HG02973 (cell line): ENCODE measurements at regions not wholly inside any gene's neighbourhood (a gene's known extent, or its start where the extent isn't known, plus 50 kb on each side); places are given as distances from the start of the nearest gene placed in this dataset.

Source experiments
- ATAC-seq: cut with Tn5 transposase; IDR thresholded peaks from one replicate; pipeline ENCODE4 v1.9.1; 2021; ENCODE audit warnings: moderate library complexity; ENCODE audit not compliant: unreplicated experiment

DNA sequence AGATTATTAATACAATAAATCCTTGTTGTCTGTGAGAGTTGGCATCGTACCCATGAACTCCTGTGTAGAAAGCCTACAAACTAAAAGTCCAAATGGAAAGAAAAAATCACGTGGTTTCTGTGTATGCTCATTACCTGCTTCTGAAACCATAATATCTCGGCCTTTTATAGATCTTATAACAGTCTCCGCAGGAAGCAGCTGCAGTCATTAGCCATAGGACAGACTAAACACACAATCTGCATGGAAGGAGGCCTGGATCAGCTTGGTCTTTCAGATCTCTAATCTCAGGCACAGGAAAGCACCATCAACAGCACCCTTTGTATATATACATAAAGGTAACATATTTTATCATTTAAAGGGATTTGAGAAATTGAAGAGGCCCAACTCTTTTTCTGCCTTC, 508.9 kb upstream of the TCF4 start:
- no peak for ATAC-seq

DNA sequence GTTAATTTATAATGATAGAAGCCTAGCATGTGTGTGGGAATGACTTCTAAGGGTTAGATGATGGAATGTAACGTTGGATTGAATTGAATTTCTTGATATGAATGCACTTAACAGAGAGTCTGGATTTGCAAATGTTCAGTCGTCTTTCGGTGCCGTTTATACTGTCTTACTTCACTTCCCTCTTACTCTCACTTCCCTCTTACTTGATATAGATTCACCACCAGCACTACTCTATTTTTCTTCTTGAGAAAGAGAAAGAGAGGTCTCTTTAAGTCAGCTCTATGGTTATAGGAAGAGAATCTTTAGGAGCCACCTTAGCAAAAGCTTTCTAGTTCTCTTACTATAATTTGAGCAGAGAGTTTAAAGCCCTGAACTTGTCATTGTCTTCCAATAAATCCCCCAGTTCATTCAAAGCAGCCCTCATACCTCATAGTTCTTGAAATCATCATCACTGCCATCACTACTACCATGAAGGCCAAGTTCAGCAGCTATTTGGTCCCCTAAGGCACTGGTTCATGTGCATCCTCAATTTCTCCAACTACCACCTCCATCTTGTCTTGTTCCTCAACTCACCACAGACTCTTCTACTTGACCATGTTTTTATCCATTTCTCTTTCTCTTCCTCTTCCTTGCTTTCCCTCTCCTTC, 501.7 kb upstream of the TCF4 start:
- ATAC-seq, result peak; percentile 62

DNA sequence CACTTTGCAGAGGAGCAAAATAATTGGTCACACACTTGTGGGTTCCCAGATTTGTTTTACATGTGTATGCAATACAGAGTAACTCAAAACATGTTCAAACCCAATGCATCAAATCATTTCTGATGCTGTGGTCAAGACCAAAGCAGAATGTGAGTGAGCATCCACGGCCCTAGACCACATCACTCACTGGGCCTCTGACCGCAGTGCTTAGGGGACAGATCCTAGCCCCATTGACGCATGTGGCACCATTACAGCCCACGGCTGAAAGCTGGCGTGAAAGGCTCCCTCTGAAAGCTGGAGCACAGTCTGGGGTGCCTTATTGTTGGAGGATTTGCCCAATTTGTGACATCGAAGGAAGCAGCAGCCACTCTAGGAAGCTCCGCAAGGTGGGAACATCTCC, 498.8 kb upstream of the TCF4 start:
- no peak for ATAC-seq

DNA sequence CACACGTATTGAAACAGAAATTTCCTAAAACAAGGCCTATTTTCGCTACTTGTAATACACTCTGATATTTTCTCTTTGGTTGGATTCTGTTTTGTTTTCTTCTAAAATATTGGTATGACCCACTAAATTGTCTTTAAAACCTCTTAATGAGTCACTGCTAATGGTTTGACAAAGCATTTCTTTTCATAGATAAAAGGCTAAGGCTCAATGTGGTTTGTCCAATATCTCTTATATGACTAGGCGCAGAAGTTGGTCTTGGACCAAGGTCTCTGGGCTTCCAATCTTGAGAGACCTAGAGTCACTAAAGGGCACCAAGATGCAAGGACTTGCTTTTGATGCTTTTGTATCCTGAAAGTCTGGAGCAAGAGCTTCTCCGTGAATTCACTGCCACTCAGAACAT, 498.2 kb upstream of the TCF4 start:
- ATAC-seq, result no peak

DNA sequence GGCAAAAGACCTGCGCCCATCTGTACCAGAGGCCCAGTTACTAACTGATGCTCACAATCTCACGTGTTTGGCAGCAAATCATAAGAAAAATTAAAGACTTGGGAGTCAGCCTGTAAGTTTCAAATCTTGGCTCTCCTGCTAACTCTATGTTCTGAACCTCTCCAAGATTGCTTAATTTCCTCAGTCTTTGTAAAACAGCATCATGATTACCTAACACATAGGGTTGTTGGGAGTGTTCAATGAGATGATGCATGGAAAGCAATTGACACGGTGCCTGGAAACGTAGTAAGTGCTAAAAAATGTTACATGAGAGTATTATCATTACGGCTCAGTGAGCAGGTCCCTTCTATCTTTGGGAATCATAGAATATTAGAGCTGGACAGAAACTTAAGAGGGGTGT, 497.6 kb upstream of the TCF4 start:
- no peak for ATAC-seq

DNA sequence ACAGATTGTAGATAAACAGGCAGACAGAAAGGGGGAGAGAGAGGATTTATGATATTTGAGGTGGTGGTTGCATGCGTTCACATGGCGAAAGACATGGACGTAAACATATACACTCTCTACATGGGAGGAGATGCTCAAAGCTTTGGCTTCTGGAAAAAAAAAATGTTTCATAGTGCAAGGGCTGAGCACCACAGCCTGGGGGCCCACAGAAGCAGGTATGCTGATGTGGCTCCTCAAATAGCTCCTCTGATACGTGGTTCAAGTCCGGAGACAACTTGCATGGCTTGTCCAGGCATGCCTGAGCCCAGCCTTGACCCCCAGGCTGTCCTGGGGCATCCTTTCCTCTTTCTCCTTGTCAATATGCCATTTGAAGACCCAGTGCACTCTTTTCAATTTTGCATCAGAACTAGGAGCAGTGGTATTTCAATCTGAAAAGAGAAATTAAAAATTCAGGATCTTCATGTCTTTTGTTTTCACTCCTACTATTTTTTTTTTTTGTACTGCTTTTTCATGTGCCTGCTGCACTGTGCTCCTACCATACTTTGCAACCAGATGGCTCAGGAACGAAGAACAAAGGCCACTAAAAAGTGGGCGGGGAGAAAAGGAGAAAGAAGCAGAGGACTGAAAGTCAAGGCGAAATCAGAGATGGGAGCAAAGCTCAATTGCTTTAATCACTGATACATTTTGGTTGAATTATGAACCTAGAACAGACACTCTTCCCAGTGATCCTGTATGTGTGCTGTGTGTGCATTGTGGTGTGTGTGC, 495.7 kb upstream of the TCF4 start:
- ATAC-seq, result no peak

DNA sequence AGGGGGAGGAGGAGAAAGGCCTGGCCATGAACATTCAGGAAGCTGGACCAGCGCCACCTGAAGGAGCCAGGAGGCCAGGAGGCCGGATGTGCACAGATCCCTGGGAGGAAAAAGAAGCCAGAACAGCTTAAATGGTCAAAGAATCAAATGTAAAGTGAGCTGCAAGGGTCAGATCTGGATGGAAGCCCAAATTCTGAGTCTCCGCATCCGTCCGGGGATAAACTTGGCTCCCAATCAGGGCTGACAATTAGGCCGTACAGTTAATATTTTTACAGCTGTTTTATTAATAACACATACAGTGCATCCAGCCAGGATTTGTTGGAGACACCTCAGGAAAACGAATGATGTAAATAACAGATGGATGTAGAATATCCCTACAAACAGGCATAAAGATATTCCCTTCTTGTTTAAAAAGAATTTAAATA, 495.1 kb upstream of the TCF4 start:
- no peak for ATAC-seq

DNA sequence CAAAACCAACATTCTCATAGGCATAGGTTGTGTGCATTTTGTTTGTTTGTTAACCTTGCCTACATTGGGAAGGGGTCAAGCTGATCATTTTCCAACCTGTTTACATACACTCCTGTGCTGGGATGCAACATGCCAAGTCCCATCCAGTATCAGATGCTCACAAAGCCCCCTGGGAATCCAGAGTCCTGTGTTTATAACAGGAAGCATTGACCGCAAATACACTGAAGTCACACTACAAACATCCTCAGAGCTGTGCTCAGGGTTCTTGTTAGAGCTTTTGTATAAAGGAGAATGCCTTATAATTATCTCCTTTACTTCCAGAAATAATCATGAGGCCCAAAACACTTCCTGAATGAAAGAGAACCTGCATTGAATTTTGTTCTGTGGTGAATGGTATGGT, 488.7 kb upstream of the TCF4 start:
- ATAC-seq, result no peak

DNA sequence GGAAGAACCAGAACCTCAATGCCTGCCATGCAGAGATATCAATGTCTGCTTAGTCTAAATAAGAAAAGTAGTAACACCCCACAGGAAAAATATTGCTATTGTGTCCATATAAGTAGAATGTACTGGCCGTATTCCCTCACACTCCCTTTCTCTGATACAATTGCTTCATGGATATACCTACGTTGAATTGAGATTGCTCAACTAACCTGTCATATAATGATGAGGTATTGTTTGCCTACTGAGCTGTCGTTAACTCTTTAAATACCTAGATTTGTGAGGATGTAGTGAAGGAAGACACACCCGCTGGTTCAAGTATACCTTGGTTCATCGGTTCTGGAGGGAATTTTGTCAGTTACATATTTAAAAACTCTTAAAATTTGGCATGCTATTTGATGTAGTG, 480.7 kb upstream of the TCF4 start:
- ATAC-seq, result no peak

DNA sequence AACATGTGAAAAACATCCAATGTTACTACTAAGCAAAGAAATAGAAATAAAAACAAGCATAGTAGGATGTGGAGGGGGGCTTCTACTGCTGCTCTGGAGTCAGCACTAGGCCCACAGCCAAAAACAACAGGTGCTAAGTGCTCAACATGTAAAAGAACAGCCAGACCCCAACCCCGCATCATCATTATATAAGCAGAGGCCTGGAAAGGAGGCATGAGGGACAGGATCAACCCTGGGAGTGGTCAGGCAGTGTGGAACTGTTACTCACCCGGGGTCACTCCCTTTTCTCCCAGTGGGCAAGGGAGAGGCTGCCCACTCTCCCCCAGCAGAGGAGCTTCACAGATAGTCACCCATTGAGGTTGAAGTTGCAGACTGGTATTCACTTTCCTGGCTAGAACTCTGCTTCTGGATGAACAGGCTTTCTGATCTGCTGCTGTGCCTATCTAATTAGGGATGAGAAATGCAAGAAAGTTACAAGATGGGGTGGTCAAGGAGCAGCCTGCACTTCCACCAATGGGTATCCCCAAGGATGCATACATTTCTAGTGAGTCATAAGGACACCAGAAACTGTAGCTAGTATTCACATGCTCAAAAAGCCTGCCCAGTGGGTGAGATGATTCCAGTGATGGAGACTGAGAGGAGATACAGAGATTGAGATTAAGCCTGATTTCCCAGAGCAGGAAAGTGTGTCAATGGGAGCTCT, 480.1 kb upstream of the TCF4 start:
- no peak for ATAC-seq

DNA sequence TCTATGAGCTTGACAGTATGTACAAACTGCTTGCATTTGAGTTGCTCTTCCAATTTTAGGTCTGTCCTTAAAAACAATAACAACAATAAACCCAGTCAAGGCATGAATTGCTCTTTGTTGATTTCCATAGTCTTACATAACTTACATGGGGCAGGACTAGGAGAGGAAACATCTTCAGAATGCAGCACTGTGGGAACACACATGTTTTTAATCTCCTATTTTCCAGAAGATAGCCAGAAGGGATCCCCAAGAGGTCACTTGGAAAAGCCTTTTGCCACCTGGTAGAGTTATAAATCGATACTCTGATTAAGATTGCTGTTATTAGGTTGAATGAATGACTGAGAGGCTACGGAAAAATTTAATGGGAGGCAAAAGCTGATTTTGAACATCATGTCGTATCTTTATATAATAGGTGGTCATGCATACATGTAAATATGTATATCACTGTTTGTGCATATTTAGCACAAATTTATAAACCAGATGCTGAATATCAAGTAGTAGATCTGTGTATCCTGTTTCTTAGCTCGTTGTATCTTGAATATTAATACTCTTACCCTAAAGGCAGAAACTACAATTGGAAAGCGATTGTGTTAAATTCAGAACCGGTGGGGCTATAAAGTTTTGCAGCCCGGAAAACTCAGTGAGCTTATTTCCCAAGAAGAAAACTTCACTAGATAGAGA, 479.4 kb upstream of the TCF4 start:
- ATAC-seq, result no peak

DNA sequence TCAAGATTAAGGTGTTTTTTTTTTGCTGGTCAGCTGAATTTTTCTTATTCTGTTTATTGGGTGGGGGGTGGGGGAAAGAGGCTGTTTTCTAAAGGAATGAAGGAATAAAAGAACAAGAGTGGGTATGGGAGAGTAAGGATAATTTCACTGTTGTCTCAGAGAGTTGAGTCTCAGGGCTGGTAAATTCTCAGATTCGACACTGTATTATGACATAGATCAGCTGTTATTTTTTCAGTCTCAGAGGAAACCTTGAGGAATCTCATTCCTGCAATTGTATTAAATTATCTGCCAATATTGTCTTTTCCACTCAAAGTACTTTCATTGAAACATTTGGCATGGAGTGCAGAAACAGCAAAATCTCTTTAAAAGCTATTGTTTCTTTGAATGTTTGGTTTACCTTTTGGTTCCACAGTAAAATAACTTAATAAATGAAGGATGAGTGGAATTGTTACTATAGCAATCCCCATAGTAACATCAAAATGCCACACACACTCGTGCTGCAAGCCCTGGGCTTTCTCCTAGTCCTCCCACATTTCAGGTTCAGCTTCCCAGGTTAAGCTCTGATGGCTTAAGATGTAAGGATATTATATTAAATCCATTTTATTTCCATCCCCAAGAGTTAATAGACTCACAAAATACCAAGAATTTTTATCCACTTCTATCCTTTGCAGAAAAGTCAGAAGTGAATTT, 478.7 kb upstream of the TCF4 start:
- no peak for ATAC-seq

DNA sequence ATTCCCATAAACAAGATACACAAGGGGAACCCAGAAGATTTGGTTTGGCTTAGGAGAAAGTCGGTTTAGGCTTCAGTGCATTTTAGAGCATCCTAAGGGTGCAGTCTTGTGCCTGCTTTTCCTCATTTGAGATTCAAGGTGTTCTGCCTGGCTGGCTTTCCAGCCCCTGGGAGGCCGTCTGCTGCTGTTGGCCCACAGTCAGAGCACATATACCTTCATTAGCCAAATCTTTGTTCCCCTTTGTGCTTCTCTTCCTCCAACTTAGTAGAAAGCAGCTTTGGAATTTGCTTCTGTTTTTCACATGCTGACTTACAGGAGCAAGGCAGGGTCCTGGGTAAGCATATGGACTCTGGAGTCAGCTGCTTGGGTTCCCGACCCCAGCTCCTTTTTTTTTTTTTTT, 477.1 kb upstream of the TCF4 start:
- ATAC-seq, result no peak

DNA sequence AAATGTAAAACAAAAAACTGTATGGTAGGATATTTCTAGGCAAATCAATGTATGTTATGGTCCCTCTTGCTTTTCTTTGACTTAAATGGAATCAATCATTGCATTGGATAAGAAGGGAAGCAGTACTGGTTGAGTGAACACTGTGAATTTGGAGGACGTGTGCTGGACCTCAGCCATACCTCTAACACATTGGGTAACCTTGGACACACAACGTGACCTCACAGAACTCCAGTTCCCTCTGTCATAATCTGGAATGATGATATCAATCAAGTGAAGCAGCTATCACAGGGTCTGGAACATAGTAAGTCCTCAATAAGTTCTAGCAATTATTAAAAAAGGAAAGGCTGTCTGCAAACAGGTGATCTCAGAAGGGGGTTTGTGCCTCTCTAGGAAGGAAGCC, 474.9 kb upstream of the TCF4 start:
- ATAC-seq, result no peak

DNA sequence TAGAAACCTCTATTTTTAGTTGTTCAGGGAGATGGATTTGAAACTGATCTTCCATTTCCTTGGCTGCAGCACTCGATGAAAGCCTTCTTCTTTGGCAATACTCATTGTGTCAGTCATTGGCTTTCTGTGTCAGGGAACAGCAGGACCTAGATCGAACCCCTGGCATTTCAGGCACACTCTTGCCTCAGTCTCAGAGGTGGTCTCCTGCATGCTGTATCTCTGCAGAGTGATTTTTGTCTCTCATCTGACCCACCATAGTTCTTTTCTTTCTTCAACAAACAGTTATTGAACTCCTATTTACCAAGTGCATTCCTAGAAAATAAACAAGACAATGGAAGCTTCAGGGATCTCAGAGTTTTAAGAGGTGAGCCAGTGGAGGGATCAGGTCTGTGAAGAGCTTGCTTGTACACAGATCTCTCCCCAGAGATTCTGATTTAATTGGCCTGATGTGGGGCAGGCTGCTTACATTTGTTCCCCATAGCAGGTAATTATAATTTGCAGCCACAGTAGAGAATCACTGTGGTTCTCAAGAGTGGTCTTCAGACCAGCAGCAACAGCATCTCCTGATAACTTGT, 473.1 kb upstream of the TCF4 start:
- ATAC-seq, result no peak

DNA sequence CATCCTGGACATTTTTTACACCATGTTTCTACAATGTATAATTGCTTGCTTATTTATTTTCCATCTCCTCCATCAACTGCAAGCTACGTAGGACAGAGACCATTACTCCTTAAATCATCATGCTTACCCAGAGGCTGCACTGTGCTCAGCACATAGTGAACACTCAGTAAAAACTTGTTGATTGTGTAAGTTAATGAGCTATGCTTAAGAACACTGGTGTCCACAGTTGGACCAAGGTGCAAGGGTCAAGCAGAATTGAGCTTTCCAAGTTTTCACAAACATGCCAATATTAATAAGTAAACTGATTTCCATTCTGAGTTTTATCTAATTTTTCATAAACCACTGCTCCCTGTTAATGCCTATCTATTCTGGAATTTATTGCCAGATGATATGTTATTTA, 464.2 kb upstream of the TCF4 start:
- ATAC-seq, result no peak

DNA sequence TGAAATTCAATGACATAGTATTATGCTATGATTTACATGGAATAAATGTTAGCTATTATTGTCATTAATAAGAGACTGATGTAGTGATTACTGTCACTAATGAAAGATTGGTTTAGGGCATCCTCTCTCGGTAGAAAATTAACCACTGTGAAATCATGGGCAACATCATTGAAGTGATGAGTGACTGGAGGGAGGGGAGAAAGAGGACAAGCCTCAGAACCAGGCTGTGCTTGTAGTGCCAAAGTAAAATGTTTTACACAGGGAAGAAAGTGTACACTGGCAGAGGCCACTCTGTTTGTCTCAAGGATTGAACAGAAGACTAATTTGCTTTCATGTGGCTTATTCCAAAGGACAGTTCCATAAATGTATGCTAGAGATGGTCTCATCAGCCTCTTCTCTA, 456.2 kb upstream of the TCF4 start:
- ATAC-seq, result no peak

DNA sequence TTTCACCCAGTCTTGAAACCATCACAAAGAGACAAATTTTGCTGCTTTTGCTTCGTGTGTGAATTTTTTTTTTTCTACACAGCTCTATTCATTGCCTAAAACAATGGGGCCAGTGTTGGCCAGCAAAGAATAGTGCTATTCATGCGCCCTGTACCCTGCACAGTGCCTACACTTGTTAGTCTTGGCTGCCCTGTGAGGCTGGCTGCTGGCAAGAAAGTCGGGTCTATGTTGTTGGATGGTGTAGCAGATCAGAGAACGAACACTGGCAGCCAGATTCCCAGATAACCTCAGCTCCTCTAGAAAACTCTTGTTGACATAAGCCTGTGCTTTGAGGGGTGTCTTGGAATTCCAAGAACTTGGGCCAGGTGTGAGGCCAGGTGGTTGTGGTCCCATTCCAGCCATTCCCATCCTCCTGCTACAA, 455.7 kb upstream of the TCF4 start:
- no peak for ATAC-seq

DNA sequence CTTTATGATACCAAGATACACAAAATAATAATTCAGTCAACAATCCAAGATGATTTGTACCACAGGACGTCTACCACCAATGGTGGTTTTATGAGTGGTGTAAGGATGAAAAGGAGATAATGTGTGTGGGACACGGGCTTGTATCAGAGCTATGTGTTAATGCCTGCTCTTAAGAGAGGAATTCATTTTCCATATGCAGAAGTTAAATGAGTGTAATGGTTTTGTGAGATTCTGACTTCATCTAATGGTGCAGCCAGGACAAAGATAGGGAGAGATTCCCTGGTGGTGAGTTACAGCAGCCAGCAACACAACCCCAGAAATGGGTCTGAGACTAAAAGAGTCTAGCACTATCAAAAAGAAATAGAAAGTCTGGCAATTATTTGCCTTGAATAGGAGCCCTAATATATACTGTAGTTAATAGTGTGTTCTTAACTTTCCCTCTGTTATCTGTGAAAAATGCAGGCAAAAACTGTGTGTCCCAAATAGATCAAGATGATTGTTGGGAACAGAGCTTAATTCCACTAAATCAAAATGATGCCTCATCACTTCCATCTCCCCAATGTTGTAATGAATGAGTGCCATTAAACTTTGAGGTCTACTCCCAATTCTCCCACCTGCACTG, 455.0 kb upstream of the TCF4 start:
- no peak for ATAC-seq
